Osteocyte (in vitro differentiated cells): ENCODE measurements at regions not wholly inside any gene's neighbourhood (a gene's known extent, or its start where the extent isn't known, plus 50 kb on each side); places are given as distances from the start of the nearest gene placed in this dataset.

ENCODE experiments used
- DNase-seq: peaks from one replicate; pipeline ENCODE4 v3.0.0; 2021; ENCODE audit warnings: mixed read lengths; ENCODE audit not compliant: unreplicated experiment; ENCODE audit errors: extremely low spot score
- H3K27ac Mint-ChIP-seq: one replicate; pipeline ENCODE4 v1.8.0; 2021; ENCODE audit warnings: mild to moderate bottlenecking, mixed read lengths; ENCODE audit not compliant: unreplicated experiment
- H3K27me3 Mint-ChIP-seq: one replicate; pipeline ENCODE4 v1.8.0; 2021; ENCODE audit warnings: mixed read lengths; ENCODE audit not compliant: unreplicated experiment
- H3K36me3 Mint-ChIP-seq: one replicate; pipeline ENCODE4 v1.8.0; 2021; ENCODE audit warnings: mixed read lengths; ENCODE audit not compliant: unreplicated experiment
- H3K4me1 Mint-ChIP-seq: one replicate; pipeline ENCODE4 v1.8.0; 2021; ENCODE audit warnings: mixed read lengths; ENCODE audit not compliant: unreplicated experiment
- H3K4me3 Mint-ChIP-seq: one replicate; pipeline ENCODE4 v1.8.0; 2021; ENCODE audit warnings: mild to moderate bottlenecking, moderate library complexity, mixed read lengths; ENCODE audit not compliant: unreplicated experiment
- H3K9me3 Mint-ChIP-seq: one replicate; pipeline ENCODE4 v1.8.0; 2021; ENCODE audit warnings: mixed read lengths; ENCODE audit not compliant: unreplicated experiment
- TF ChIP-seq, protein P1 (sequence below): fragments of 200-600 bp; sonication (generic); IDR thresholded peaks from 2 replicates; pipeline ENCODE4 v1.5.0; 2021; ENCODE audit warnings: antibody characterized with exemption, mild to moderate bottlenecking, moderate library complexity

DNA sequence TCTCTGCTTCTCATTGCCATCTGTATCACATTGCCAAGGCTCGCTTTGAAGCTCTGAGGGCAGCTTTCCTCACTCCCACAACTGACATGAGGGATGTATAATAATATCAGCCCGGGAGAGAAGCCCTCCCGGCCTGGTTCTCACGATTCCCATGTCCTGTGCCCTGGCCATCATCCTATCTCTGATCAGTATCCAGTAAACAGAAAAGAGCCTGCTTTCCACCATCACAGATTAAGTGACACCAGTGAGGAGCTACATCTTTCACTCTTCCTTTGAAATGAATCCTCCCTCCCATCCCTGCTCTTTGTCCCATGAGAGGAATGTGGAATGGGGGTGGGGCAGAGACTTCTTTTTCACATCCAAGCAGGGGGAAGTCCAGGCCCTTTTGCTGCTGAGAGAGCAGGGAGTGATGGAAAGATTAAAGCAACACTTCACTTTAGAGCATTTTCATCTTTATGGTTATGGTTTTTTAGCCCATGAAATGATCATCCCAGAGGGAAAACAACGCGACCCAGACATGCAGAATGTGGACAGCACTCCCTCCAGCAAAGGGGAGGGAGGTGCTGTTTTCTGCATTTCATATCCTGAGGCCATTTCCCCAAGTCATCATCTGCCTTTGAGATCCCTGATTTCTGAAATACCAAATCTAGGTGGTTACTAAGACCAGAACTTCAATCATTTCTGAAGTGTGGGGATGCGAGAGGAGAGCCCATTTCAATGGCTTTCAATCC, 84.6 kb upstream of the LYZL1 start:
- peaks cover 26% of the 10 kb centered on the region for H3K4me1 Mint-ChIP-seq
- TF ChIP-seq, protein P1, sequence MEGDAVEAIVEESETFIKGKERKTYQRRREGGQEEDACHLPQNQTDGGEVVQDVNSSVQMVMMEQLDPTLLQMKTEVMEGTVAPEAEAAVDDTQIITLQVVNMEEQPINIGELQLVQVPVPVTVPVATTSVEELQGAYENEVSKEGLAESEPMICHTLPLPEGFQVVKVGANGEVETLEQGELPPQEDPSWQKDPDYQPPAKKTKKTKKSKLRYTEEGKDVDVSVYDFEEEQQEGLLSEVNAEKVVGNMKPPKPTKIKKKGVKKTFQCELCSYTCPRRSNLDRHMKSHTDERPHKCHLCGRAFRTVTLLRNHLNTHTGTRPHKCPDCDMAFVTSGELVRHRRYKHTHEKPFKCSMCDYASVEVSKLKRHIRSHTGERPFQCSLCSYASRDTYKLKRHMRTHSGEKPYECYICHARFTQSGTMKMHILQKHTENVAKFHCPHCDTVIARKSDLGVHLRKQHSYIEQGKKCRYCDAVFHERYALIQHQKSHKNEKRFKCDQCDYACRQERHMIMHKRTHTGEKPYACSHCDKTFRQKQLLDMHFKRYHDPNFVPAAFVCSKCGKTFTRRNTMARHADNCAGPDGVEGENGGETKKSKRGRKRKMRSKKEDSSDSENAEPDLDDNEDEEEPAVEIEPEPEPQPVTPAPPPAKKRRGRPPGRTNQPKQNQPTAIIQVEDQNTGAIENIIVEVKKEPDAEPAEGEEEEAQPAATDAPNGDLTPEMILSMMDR = no peak
- no peak overlapping the region for H3K4me3 Mint-ChIP-seq
- no peaks in the 10 kb centered on the region for H3K9me3 Mint-ChIP-seq
- H3K27ac Mint-ChIP-seq = no peak overlapping the region
- H3K36me3 Mint-ChIP-seq = no peaks in the 10 kb centered on the region
- no peak for DNase-seq
- H3K27me3 Mint-ChIP-seq = peaks cover 2% of the 10 kb centered on the region

- Mint-ChIP-seq H3K27me3 (peaks cover 2% of the 10 kb centered on the region), H3K4me1 (peaks cover 12% of the 10 kb centered on the region), H3K27ac (no peak overlapping the region), H3K36me3 (peaks cover 2% of the 10 kb centered on the region), H3K4me3 (no peak overlapping the region), H3K9me3 (peaks cover 6% of the 10 kb centered on the region)
- no peak for DNase-seq
- TF ChIP-seq, protein P1 = no peak
These were observed 83.1 kb upstream of the LYZL1 start for GRCh38 chr10:29205787-29206186.

- H3K27me3 Mint-ChIP-seq = peaks cover 2% of the 10 kb centered on the region
These were observed 80.0 kb upstream of the LYZL1 start for GRCh38 chr10:29208845-29209244.

GRCh38 chr10:29209830-29210229, 79.0 kb upstream of the LYZL1 start:
- no peak overlapping the region for H3K4me3 Mint-ChIP-seq
- peaks cover 2% of the 10 kb centered on the region for H3K27me3 Mint-ChIP-seq
- peaks cover 6% of the 10 kb centered on the region for H3K4me1 Mint-ChIP-seq
- peaks cover 2% of the 10 kb centered on the region for H3K36me3 Mint-ChIP-seq
- peaks cover 6% of the 10 kb centered on the region for H3K9me3 Mint-ChIP-seq
- H3K27ac Mint-ChIP-seq = no peak overlapping the region
- DNase-seq = no peak
- TF ChIP-seq, protein P1 = no peak

More at GRCh38 chr10:29208845-29209244, 80.0 kb upstream of the LYZL1 start:
- peaks cover 2% of the 10 kb centered on the region for H3K36me3 Mint-ChIP-seq
- H3K27ac Mint-ChIP-seq = no peak overlapping the region
- H3K9me3 Mint-ChIP-seq = peaks cover 6% of the 10 kb centered on the region
- H3K4me3 Mint-ChIP-seq = no peak overlapping the region
- DNase-seq = no peak
- TF ChIP-seq, protein P1 = no peak
- peaks cover 12% of the 10 kb centered on the region for H3K4me1 Mint-ChIP-seq

DNA sequence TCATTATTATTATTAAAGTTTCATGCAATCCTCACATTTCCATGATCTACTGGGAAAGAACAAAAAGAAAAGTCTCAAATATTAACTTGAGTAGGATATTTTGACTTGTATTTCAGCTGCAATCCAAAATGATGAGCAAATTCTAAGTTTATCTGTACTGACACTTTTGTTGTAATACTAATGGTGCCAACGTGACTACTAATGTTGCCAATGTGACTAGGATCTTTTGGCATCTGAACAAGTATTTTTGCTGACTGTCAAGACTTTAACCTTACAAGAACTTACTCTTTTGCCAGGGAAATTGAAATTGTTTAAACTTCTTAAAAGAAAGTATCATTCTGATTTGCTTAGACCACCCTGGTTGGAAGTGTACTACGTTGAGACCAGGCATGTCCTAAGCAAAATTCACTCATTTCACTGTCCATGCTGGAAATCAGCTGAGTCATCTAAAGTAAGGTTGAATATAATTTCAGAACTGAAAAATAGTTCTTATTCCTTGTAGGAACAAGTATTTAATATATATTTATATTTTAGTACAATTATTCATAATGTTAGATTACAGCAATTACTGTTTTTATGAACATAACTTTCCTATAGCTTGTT, 78.5 kb upstream of the LYZL1 start:
- TF ChIP-seq, protein P1 = no peak
- no peak overlapping the region for H3K4me3 Mint-ChIP-seq
- H3K9me3 Mint-ChIP-seq = peaks cover 6% of the 10 kb centered on the region
- H3K27me3 Mint-ChIP-seq = peaks cover 2% of the 10 kb centered on the region
- peaks cover 2% of the 10 kb centered on the region for H3K36me3 Mint-ChIP-seq
- DNase-seq = no peak
- peaks cover 6% of the 10 kb centered on the region for H3K4me1 Mint-ChIP-seq
- H3K27ac Mint-ChIP-seq = no peak overlapping the region
